ENCODE measurements at regions not wholly inside any gene's neighbourhood (a gene's known extent, or its start where the extent isn't known, plus 50 kb on each side); places are given as distances from the start of the nearest gene placed in this dataset.

DNA sequence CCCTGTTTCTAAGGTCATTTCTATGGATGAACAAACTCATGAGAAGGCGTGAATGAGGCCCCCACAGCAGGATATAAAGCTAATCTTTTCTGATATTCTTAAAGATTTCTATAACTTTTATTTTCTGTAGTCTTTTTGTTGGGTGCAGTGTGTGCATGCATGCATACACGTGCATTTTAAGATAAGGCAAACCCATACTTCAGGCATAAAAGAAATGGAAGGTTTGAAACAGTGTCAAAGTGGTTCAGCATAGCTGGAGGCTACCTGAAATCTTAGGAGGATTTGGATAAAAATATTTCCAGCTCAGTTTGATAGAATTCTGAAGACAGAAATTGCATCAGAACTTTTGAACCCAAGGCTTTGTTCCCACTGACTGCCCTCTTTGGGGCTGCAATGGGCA is 119.7 kb downstream of the PDHA2 start:
- TF ChIP-seq, protein P1, sequence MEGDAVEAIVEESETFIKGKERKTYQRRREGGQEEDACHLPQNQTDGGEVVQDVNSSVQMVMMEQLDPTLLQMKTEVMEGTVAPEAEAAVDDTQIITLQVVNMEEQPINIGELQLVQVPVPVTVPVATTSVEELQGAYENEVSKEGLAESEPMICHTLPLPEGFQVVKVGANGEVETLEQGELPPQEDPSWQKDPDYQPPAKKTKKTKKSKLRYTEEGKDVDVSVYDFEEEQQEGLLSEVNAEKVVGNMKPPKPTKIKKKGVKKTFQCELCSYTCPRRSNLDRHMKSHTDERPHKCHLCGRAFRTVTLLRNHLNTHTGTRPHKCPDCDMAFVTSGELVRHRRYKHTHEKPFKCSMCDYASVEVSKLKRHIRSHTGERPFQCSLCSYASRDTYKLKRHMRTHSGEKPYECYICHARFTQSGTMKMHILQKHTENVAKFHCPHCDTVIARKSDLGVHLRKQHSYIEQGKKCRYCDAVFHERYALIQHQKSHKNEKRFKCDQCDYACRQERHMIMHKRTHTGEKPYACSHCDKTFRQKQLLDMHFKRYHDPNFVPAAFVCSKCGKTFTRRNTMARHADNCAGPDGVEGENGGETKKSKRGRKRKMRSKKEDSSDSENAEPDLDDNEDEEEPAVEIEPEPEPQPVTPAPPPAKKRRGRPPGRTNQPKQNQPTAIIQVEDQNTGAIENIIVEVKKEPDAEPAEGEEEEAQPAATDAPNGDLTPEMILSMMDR (conservative IDR thresholded peaks at IDR 0.05; ENCODE audit: low read length) = no peak
- TF ChIP-seq EZH2phosphoT487 (IDR thresholded peaks at IDR 0.05; ENCODE audit: borderline replicate concordance) = no peak
- no peaks in the 10 kb centered on the region for H3K9me2 ChIP-seq (replicated peaks; ENCODE audit: low read depth, low read length)
- H3K9ac ChIP-seq (ENCODE audit: low read depth, low read length, poor library complexity, severe bottlenecking) = no peak overlapping the region

DNA sequence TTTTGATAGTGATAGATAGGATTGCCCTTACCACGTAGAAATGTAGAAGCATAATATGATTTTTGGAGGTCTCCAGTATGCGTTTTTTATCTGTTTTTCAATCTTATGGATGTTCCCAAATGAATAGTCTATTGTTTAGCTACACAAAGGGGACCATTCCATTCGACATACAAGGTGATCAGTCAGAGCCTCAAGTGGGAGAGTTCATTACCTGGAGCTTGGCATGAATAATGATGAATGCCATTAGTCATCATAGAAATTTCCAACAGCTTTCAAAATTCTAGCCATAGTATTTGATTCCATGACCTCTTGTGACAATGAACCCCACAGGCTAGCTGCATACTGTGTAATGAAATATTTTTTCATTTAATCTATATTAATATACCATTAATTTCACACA is 123.6 kb downstream of the PDHA2 start:
- no peaks in the 10 kb centered on the region for H3K27me3 ChIP-seq (ENCODE audit: insufficient read depth, low read length, poor library complexity, severe bottlenecking)
- H3K4me1 ChIP-seq (ENCODE audit: insufficient read depth, low read length, poor library complexity, severe bottlenecking) = no peaks in the 10 kb centered on the region
- no peak overlapping the region for H2AFZ ChIP-seq (ENCODE audit: low read length)
- no peaks in the 10 kb centered on the region for H3F3A ChIP-seq (ENCODE audit: low read depth)
- H3K9me2 ChIP-seq (replicated peaks; ENCODE audit: low read depth, low read length) = no peaks in the 10 kb centered on the region
- TF ChIP-seq, protein P1 (conservative IDR thresholded peaks at IDR 0.05; ENCODE audit: low read length) = no peak
- H3K79me2 ChIP-seq (ENCODE audit: insufficient read depth, low read length) = no peaks in the 10 kb centered on the region
- no peak overlapping the region for H3K4me2 ChIP-seq (ENCODE audit: low read depth, low read length, poor library complexity, severe bottlenecking)
- H3K9ac ChIP-seq (ENCODE audit: low read depth, low read length, poor library complexity, severe bottlenecking) = no peak overlapping the region
- H3K9me3 ChIP-seq (ENCODE audit: insufficient read depth, low read depth, low read length) = no peaks in the 10 kb centered on the region
- no peaks in the 10 kb centered on the region for H3K36me3 ChIP-seq (ENCODE audit: insufficient read depth, low read length)
- no peaks in the 10 kb centered on the region for H4K20me1 ChIP-seq (ENCODE audit: insufficient read depth, low read length, poor library complexity, severe bottlenecking)
- H3K4me3 ChIP-seq (ENCODE audit: low read length, poor library complexity, severe bottlenecking) = no peak overlapping the region

More for the DNA sequence above, 119.7 kb downstream of the PDHA2 start:
- Histone ChIP-seq H3K4me3 (ENCODE audit: low read length, poor library complexity, severe bottlenecking) (no peak overlapping the region), H3K36me3 (ENCODE audit: insufficient read depth, low read length) (no peaks in the 10 kb centered on the region), H4K20me1 (ENCODE audit: insufficient read depth, low read length, poor library complexity, severe bottlenecking) (no peaks in the 10 kb centered on the region), H3K27me3 (ENCODE audit: insufficient read depth, low read length, poor library complexity, severe bottlenecking) (no peaks in the 10 kb centered on the region), H3K9me3 (ENCODE audit: insufficient read depth, low read depth, low read length) (no peaks in the 10 kb centered on the region), H3K4me1 (ENCODE audit: insufficient read depth, low read length, poor library complexity, severe bottlenecking) (no peaks in the 10 kb centered on the region), H3K79me2 (ENCODE audit: insufficient read depth, low read length) (no peaks in the 10 kb centered on the region), H3K4me2 (ENCODE audit: low read depth, low read length, poor library complexity, severe bottlenecking) (no peak overlapping the region), H2AFZ (ENCODE audit: low read length) (no peak overlapping the region), H3F3A (ENCODE audit: low read depth) (no peaks in the 10 kb centered on the region; the same call in 1 of the 2 replicates)

DNA sequence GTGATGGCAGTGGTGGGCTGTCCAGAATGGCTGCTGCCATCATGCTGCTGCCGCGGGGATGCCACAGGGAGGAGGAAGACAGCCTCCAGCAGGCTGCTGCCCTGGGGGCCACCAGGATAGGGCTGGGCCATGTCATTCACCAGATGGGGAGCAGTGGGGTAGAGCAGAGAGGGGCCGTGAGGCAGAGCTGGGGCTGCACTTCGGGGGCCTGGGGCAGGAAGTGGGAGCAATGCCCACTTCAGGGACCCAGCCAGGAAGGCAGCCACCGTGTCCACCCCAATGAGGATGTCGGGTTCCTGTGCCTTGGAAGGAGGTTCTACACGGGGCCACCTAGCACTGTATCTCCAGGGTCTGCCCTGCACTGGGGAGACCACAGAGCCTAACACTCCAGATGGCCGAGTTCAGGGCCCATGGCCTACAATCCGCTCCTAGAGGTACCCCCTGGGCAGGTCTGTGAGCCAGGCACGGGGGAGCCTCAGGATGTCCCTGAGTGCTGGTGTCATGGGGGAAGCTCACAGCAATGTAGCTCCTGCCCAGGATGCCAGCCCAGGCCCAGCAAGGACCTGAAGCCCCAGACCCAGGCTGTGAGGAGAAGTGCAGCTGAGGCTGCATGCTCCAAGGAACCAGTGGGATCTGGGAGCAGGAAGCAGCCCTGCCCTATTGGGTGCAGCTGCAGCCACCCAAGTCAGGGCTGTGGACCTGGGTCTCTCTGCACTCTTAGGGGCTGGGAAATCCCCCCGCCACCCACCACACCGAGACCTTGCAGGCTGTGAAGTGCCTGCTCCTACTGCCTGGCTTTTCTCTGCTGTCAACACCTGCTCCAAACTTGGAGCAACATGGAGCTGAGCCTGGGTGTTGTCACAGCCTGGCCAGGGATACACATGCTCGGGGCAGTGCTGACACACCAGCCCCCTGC is 140.3 kb downstream of the PDHA2 start:
- H3K4me3 ChIP-seq (ENCODE audit: low read length, poor library complexity, severe bottlenecking) = no peak overlapping the region
- H3K9me3 ChIP-seq (ENCODE audit: insufficient read depth, low read depth, low read length) = peaks cover 5% of the 10 kb centered on the region; the same call in 1 of the 2 replicates
- H2AFZ ChIP-seq (ENCODE audit: low read length) = no peak overlapping the region
- no peaks in the 10 kb centered on the region for H3K9me2 ChIP-seq (replicated peaks; ENCODE audit: low read depth, low read length)
- no peaks in the 10 kb centered on the region for H3K36me3 ChIP-seq (ENCODE audit: insufficient read depth, low read length)
- no peaks in the 10 kb centered on the region for H4K20me1 ChIP-seq (ENCODE audit: insufficient read depth, low read length, poor library complexity, severe bottlenecking)
- H3K4me2 ChIP-seq (ENCODE audit: low read depth, low read length, poor library complexity, severe bottlenecking) = no peak overlapping the region
- no peaks in the 10 kb centered on the region for H3K79me2 ChIP-seq (ENCODE audit: insufficient read depth, low read length)
- H3K27me3 ChIP-seq (ENCODE audit: insufficient read depth, low read length, poor library complexity, severe bottlenecking) = no peaks in the 10 kb centered on the region
- H3F3A ChIP-seq (ENCODE audit: low read depth) = 0 out of 2 replicates have a peak, but pooled peaks cover 3% of the 10 kb centered on the region
- TF ChIP-seq EZH2phosphoT487 (IDR thresholded peaks at IDR 0.05; ENCODE audit: borderline replicate concordance) = no peak
- TF ChIP-seq, protein P1 (conservative IDR thresholded peaks at IDR 0.05; ENCODE audit: low read length) = no peak
- H3K4me1 ChIP-seq (ENCODE audit: insufficient read depth, low read length, poor library complexity, severe bottlenecking) = peaks cover 22% of the 10 kb centered on the region
- H3K9ac ChIP-seq (ENCODE audit: low read depth, low read length, poor library complexity, severe bottlenecking) = no peak overlapping the region
